ENCODE measurements at regions not wholly inside any gene's neighbourhood (a gene's known extent, or its start where the extent isn't known, plus 50 kb on each side); places are given as distances from the start of the nearest gene placed in this dataset.

GRCh38 chr21:14706712-14707510, 160.8 kb upstream of the SAMSN1 start:
- DNase-seq: no peak
- intact Hi-C loops (cut with DNase I): no loop called here

DNA sequence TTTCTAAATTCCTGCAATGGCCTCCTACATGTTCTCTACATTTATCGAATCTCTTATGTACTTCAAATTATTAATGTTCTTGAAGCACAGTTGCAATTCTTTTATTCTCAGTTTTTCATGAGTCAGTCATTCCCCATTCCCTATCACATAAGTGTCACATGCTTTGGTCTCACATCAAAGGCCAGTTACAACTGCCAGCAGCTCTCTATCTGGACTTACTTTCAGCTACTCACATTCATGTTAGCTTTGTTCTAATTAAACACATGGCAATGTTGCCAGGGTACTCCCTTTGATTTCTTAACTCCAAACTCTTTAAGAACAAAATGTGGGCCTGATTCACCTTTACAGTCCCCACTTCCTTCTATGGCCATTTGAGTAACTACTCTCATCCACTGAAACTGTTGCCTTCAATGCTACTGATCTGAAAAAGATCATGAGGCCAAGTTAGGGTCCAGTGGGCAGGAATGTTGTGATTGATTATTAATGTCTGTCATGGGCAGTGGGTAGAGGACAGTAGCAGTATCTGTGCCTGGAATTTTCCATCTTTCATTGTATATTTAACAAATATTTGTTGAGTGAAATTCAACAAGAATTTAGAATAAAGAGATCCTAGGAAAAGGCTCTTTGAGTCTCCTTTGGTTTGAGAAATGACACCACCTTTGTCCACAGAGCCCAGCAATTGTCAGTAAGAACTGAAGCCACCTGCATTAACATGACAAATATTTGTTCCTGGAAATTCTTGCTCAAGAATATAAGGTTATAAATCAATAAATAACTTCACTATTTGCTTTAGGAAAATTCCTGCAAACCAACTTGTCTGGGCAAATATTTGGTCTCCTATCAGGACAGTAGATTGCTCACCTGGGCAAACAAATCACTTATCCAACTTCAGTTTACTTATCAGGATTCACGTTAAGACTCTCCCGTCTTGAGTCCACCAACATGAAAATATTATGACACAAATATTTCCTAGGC, 153.6 kb upstream of the SAMSN1 start:
- intact Hi-C loops (cut with DNase I): no loop called here
- DNase-seq: no peak

DNA sequence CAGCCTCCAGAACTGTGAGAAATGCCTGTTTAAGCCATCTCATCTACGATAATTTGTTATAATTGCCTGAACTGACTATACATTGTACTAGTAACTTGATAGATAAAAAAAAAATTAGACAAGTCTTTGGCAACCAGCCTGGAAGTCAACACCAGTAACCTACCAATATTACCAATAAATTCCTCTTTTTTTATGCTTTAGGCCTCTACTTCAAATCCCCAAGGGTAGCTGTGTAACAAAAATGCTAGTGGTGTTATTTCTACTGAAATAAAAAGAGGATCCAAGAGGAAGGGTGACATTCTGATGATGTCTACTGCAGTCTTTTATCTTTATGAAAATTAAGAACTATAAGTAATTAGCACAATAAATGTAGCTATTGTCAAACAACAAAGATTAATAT, 151.7 kb upstream of the SAMSN1 start:
- intact Hi-C loops (cut with DNase I): no loop called here

DNA sequence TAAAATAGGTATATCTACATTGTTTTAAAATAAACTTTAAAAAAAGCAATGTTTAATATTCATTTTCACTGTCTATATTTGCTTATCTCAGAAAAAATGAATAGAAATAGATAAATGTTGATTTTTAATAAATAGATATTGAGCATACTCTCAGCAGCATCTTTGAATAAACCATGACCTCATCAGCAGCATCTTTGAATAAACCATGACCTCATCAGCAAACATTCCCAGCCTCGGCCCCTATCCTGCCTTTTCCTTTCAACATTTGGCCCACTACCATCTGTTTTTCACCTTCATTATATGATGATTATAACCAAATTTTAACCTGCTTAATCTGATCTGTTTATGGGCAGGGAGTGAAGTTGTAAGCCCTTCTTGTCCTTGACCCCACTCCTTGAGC, 148.7 kb upstream of the SAMSN1 start:
- intact Hi-C loops (cut with DNase I): no loop called here
- DNase-seq: no peak

More for the DNA sequence above, 151.7 kb upstream of the SAMSN1 start:
- no peak for DNase-seq

DNA sequence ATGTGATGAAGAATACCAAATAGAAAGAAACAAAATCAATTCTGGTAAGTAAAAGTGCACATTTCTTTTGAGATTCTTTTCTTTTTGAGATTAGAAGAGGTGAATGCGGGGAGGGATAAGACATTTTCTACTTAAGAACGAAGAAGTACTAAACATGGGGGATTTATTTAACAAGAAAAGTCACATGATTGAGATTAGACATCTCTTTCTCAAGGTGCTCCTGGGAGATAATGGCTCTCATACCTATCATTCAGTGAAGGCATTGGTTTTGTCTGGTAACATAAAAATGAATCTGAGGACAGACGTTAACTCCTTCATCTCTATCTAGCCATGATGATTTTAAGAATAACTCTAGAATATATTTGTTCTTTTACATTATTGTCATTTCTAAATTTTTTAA, 147.9 kb upstream of the SAMSN1 start:
- intact Hi-C loops (cut with DNase I): no loop called here
- DNase-seq: no peak

GRCh38 chr21:14691914-14692313, 145.8 kb upstream of the SAMSN1 start:
- no peak for DNase-seq
- intact Hi-C loops (cut with DNase I): no loop called here

- intact Hi-C loops (cut with DNase I): no loop called here
- DNase-seq: no peak
Measured at GRCh38 chr21:14690886-14691285, 144.8 kb upstream of the SAMSN1 start.

GRCh38 chr21:14688936-14689335, 142.8 kb upstream of the SAMSN1 start:
- DNase-seq: no peak
- intact Hi-C loops (cut with DNase I): no loop called here

- intact Hi-C loops (cut with DNase I): no loop called here
- no peak for DNase-seq
Measured at GRCh38 chr21:14688412-14688811, 142.3 kb upstream of the SAMSN1 start.

DNA sequence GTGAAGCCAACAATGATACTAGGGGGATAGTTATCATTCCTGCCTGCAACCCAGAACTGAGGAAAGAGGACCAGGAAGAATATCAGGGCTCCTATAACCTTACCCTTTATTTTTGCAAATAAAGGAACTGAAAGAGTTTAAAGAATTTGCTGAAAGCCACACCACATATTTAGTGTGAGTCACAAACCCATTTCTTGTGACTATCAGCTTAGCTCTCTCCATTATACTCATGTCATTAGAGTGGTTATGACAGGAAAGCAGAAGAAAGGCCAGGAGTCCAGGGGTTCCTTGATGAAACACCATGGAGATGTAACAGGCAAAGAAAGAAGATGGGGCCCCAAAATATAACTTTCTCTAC, 141.1 kb upstream of the SAMSN1 start:
- intact Hi-C loops (cut with DNase I): no loop called here
- no peak for DNase-seq

- DNase-seq: peak in 8 of 42 donors; percentile 7 to 49 (median 22)
- intact Hi-C loops (cut with DNase I): no loop called here
Measured at GRCh38 chr21:14686466-14687267, 140.6 kb upstream of the SAMSN1 start.

- DNase-seq: no peak
- intact Hi-C loops (cut with DNase I): no loop called here
Measured at GRCh38 chr21:14685568-14685967, 139.5 kb upstream of the SAMSN1 start.

- no peak for DNase-seq
- intact Hi-C loops (cut with DNase I): no loop called here
Measured at GRCh38 chr21:14684071-14684470, 138.0 kb upstream of the SAMSN1 start.

- DNase-seq: no peak
- intact Hi-C loops (cut with DNase I): no loop called here
Measured at GRCh38 chr21:14683063-14683462, 136.9 kb upstream of the SAMSN1 start.

DNA sequence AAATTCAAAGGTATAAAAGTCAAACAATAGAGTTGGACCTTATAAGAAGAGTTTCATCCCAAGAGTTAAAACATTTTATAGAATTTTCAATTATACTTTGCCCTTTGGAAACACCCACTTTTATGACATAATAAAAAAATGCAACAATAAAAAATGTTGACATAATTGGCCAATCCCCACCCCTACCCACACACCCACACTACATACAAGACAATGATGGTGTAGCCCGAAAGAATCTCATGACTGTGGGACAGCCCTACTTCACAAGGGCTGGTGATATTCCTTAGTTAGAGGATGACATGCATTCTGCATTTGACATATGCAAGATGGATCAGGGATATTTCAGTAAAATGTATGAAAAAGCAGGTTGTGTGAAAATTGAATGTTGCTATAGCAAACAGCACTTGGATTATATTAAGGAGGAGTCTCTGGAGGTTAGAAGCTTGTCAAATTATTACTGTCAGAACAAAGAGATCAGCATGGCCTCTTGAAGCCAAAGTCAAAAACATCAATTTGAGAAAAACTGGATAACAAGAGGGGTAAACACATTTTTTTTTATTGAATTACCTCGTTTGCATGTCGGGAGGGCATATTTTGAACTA, 133.0 kb upstream of the SAMSN1 start:
- intact Hi-C loops (cut with DNase I): no loop called here
- DNase-seq: no peak

- intact Hi-C loops (cut with DNase I): no loop called here
- DNase-seq: no peak
Measured at GRCh38 chr21:14677639-14678179, 131.6 kb upstream of the SAMSN1 start.

GRCh38 chr21:14677013-14677412, 130.9 kb upstream of the SAMSN1 start:
- intact Hi-C loops (cut with DNase I): no loop called here
- DNase-seq: no peak

DNA sequence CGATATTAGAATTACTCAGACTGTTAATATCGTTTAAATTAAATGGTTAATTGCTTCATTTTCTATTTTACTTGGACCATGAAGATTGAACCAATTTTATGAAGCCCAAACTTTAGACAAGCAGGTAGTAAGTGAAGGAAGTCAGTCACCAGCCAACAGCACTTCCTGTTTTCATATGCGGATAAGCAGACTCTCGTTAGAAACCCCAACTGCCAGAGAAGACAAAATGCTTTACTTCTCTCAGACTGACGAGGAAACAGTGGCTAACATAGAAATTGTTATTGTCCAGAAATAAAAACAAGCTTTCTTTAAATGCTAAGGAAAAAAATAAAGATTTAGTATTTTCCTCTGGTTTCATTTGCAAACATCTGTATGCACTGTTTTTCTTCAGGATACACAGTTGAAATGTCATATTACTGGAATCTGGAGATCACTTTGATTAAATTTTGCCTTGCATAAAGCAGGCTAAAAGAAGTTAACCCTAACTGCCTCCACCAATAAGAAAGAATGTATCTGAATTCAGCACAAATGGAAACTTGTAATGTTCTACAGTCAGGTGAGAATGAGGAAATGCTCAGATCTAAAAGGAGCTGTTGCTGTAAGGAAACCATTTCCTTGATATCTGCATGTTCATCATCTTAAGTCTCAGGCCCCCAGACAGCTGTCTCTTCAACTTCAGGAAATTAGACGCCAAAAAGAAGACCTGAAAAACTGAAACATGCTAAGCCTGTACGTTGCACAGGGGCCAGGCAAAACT, 129.8 kb upstream of the SAMSN1 start:
- DNase-seq: peak in 1 of 42 donors; percentile 13

More for the DNA sequence above, 129.8 kb upstream of the SAMSN1 start:
- intact Hi-C loops (cut with DNase I): no loop called here
